Dendritic cell treated with granulocyte-macrophage colony-stimulating factor and Interleukin-4, amounts not matched to agents 40 ng/mL and 50 ng/mL, for 4 days (primary cell): ENCODE measurements at regions not wholly inside any gene's neighbourhood (a gene's known extent, or its start where the extent isn't known, plus 50 kb on each side); places are given as distances from the start of the nearest gene placed in this dataset.

Source experiments
- H3K27ac Mint-ChIP-seq: one replicate; pipeline ENCODE4 v1.8.0; 2022; ENCODE audit warnings: mild to moderate bottlenecking, mixed read lengths
- H3K27me3 Mint-ChIP-seq: one replicate; pipeline ENCODE4 v1.8.0; 2022; ENCODE audit warnings: mild to moderate bottlenecking, mixed read lengths
- H3K36me3 Mint-ChIP-seq: one replicate; pipeline ENCODE4 v1.8.0; 2022; ENCODE audit warnings: low read depth, mixed read lengths
- H3K4me1 Mint-ChIP-seq: one replicate; pipeline ENCODE4 v1.8.0; 2022; ENCODE audit warnings: low read depth, mixed read lengths
- H3K4me3 Mint-ChIP-seq: one replicate; pipeline ENCODE4 v1.8.0; 2022; ENCODE audit warnings: mild to moderate bottlenecking, moderate library complexity, mixed read lengths
- H3K9me3 Mint-ChIP-seq: one replicate; pipeline ENCODE4 v1.8.0; 2022; ENCODE audit warnings: mixed read lengths
- intact Hi-C: fragments of 100-400 bp; cut with micrococcal nuclease; formaldehyde crosslinking; loops from one replicate; pipeline ENCODE4 v1.15.0; 2022

- H3K27ac Mint-ChIP-seq: no peak overlapping the region
- peaks cover 79% of the 10 kb centered on the region for H3K27me3 Mint-ChIP-seq
- no peak overlapping the region for H3K4me3 Mint-ChIP-seq
- H3K36me3 Mint-ChIP-seq: no peaks in the 10 kb centered on the region
- no peaks in the 10 kb centered on the region for H3K9me3 Mint-ChIP-seq
- no peaks in the 10 kb centered on the region for H3K4me1 Mint-ChIP-seq
- intact Hi-C loops: no loop called here
Measured at GRCh38 chr9:88812938-88813637, 178.2 kb upstream of the S1PR3 start.

GRCh38 chr9:88813638-88814209, 177.5 kb upstream of the S1PR3 start:
- H3K4me1 Mint-ChIP-seq: no peaks in the 10 kb centered on the region
- peaks cover 82% of the 10 kb centered on the region for H3K27me3 Mint-ChIP-seq
- H3K4me3 Mint-ChIP-seq: no peak overlapping the region
- no peaks in the 10 kb centered on the region for H3K9me3 Mint-ChIP-seq
- H3K27ac Mint-ChIP-seq: no peak overlapping the region
- H3K36me3 Mint-ChIP-seq: no peaks in the 10 kb centered on the region
- intact Hi-C loops: no loop called here

GRCh38 chr9:88814577-88814976, 176.7 kb upstream of the S1PR3 start:
- H3K36me3 Mint-ChIP-seq: no peaks in the 10 kb centered on the region
- H3K27me3 Mint-ChIP-seq: peaks cover 82% of the 10 kb centered on the region
- no peak overlapping the region for H3K4me3 Mint-ChIP-seq
- intact Hi-C loops: no loop called here
- no peak overlapping the region for H3K27ac Mint-ChIP-seq
- H3K4me1 Mint-ChIP-seq: no peaks in the 10 kb centered on the region
- no peaks in the 10 kb centered on the region for H3K9me3 Mint-ChIP-seq

- intact Hi-C loops: no loop called here
- Mint-ChIP-seq H3K4me3 (no peak overlapping the region), H3K9me3 (no peaks in the 10 kb centered on the region), H3K27me3 (peaks cover 76% of the 10 kb centered on the region), H3K27ac (no peak overlapping the region), H3K36me3 (no peaks in the 10 kb centered on the region), H3K4me1 (no peaks in the 10 kb centered on the region)
Measured at GRCh38 chr9:88816141-88816540, 175.1 kb upstream of the S1PR3 start.

- no peaks in the 10 kb centered on the region for H3K36me3 Mint-ChIP-seq
- H3K27me3 Mint-ChIP-seq: peaks cover 79% of the 10 kb centered on the region
- H3K9me3 Mint-ChIP-seq: no peaks in the 10 kb centered on the region
- H3K4me3 Mint-ChIP-seq: no peak overlapping the region
- H3K27ac Mint-ChIP-seq: no peak overlapping the region
- intact Hi-C loops: no loop called here
- H3K4me1 Mint-ChIP-seq: no peaks in the 10 kb centered on the region
Measured at GRCh38 chr9:88816591-88816990, 174.7 kb upstream of the S1PR3 start.

GRCh38 chr9:88817628-88818027, 173.6 kb upstream of the S1PR3 start:
- Mint-ChIP-seq H3K4me3 (no peak overlapping the region), H3K27me3 (peaks cover 80% of the 10 kb centered on the region), H3K4me1 (no peaks in the 10 kb centered on the region), H3K36me3 (no peaks in the 10 kb centered on the region), H3K9me3 (no peaks in the 10 kb centered on the region), H3K27ac (no peak overlapping the region)
- intact Hi-C loops: no loop called here

- no peaks in the 10 kb centered on the region for H3K36me3 Mint-ChIP-seq
- H3K4me1 Mint-ChIP-seq: no peaks in the 10 kb centered on the region
- peaks cover 82% of the 10 kb centered on the region for H3K27me3 Mint-ChIP-seq
- no peaks in the 10 kb centered on the region for H3K9me3 Mint-ChIP-seq
- H3K4me3 Mint-ChIP-seq: no peak overlapping the region
- no peak overlapping the region for H3K27ac Mint-ChIP-seq
- intact Hi-C loops: no loop called here
Measured at GRCh38 chr9:88818495-88819201, 172.6 kb upstream of the S1PR3 start.

- Mint-ChIP-seq H3K9me3 (no peaks in the 10 kb centered on the region), H3K27ac (no peak overlapping the region), H3K4me1 (peaks cover under 1% of the 10 kb centered on the region), H3K27me3 (peaks cover 83% of the 10 kb centered on the region), H3K4me3 (no peak overlapping the region), H3K36me3 (no peaks in the 10 kb centered on the region)
- intact Hi-C loops: no loop called here
Measured at GRCh38 chr9:88819476-88819875, 171.8 kb upstream of the S1PR3 start.

GRCh38 chr9:88820055-88820454, 171.2 kb upstream of the S1PR3 start:
- Mint-ChIP-seq H3K27me3 (peaks cover 83% of the 10 kb centered on the region), H3K4me3 (no peak overlapping the region), H3K9me3 (no peaks in the 10 kb centered on the region), H3K36me3 (no peaks in the 10 kb centered on the region), H3K27ac (no peak overlapping the region), H3K4me1 (peaks cover 7% of the 10 kb centered on the region)
- intact Hi-C loops: no loop called here

GRCh38 chr9:88821033-88821745, 170.1 kb upstream of the S1PR3 start:
- intact Hi-C loops: no loop called here
- no peaks in the 10 kb centered on the region for H3K36me3 Mint-ChIP-seq
- no peaks in the 10 kb centered on the region for H3K9me3 Mint-ChIP-seq
- no peak overlapping the region for H3K4me3 Mint-ChIP-seq
- no peak overlapping the region for H3K27ac Mint-ChIP-seq
- H3K4me1 Mint-ChIP-seq: peaks cover 11% of the 10 kb centered on the region
- H3K27me3 Mint-ChIP-seq: peaks cover 83% of the 10 kb centered on the region

GRCh38 chr9:88821746-88822106, 169.5 kb upstream of the S1PR3 start:
- Mint-ChIP-seq H3K4me3 (no peak overlapping the region), H3K9me3 (no peaks in the 10 kb centered on the region), H3K27ac (no peak overlapping the region), H3K4me1 (peaks cover 11% of the 10 kb centered on the region), H3K36me3 (no peaks in the 10 kb centered on the region), H3K27me3 (peaks cover 83% of the 10 kb centered on the region)
- intact Hi-C loops: no loop called here

GRCh38 chr9:88824711-88825110, 166.6 kb upstream of the S1PR3 start:
- Mint-ChIP-seq H3K4me1 (peaks cover 11% of the 10 kb centered on the region), H3K27me3 (peaks cover 88% of the 10 kb centered on the region), H3K4me3 (no peak overlapping the region), H3K27ac (no peak overlapping the region), H3K36me3 (no peaks in the 10 kb centered on the region), H3K9me3 (no peaks in the 10 kb centered on the region)
- intact Hi-C loops: no loop called here

GRCh38 chr9:88826181-88826580, 165.1 kb upstream of the S1PR3 start:
- Mint-ChIP-seq H3K4me1 (peaks cover 11% of the 10 kb centered on the region), H3K27ac (no peak overlapping the region), H3K36me3 (no peaks in the 10 kb centered on the region), H3K27me3 (peaks cover 95% of the 10 kb centered on the region), H3K4me3 (no peak overlapping the region), H3K9me3 (no peaks in the 10 kb centered on the region)
- intact Hi-C loops: no loop called here

- Mint-ChIP-seq H3K4me1 (peaks cover 15% of the 10 kb centered on the region), H3K4me3 (no peak overlapping the region), H3K27me3 (peaks cover 94% of the 10 kb centered on the region), H3K9me3 (no peaks in the 10 kb centered on the region), H3K27ac (no peak overlapping the region), H3K36me3 (no peaks in the 10 kb centered on the region)
- intact Hi-C loops: no loop called here
Measured at GRCh38 chr9:88826771-88827181, 164.5 kb upstream of the S1PR3 start.
